IMR-90 (cell line): ENCODE measurements at regions not wholly inside any gene's neighbourhood (a gene's known extent, or its start where the extent isn't known, plus 50 kb on each side); places are given as distances from the start of the nearest gene placed in this dataset.

Source experiments
- ATAC-seq: fragments of 200-7000 bp; cut with Tn5 transposase; 2 replicates; pipeline ENCODE4 v1.9.1; 2020; ENCODE audit warnings: low read depth, mild to moderate bottlenecking, moderate library complexity
- BruUV-seq: library from RNA; stranded (reverse); fragments of 400-500 nt; replicated peaks from 2 replicates; lab custom pipeline; 2021; lab: Mats Ljungman, UMichigan
- CTCF ChIA-PET: fragments of 300-600 bp; formaldehyde crosslinking; extraction: SDS; loops from one replicate; lab custom pipeline; 2021; ENCODE audit warnings: antibody characterized with exemption; lab: Yijun Ruan, JAX
- POLR2A ChIA-PET: fragments of 300-600 bp; sonication (Branson Sonifier 250); formaldehyde crosslinking; loops from one replicate; lab custom pipeline; 2022; ENCODE audit warnings: antibody characterized with exemption; ENCODE audit not compliant: unreplicated experiment; lab: Charles Lee
- DNase-seq: peaks from one replicate; pipeline ENCODE4 v3.0.0; 2013
- H2AFZ ChIP-seq: replicated peaks from 2 replicates; pipeline ENCODE3; 2013; ENCODE audit warnings: low read length, mild to moderate bottlenecking; ENCODE audit not compliant: poor library complexity
- H2AK5ac ChIP-seq: 2 replicates; pipeline ENCODE4 v1.6.1; 2013; ENCODE audit warnings: low read depth, low read length, inconsistent platforms
- H2AK9ac ChIP-seq: replicated peaks from 2 replicates; pipeline ENCODE3; 2013; ENCODE audit warnings: mild to moderate bottlenecking, low read depth, low read length, moderate library complexity; ENCODE audit not compliant: poor library complexity
- H2BK120ac ChIP-seq: 2 replicates; pipeline ENCODE4 v1.6.1; 2013; ENCODE audit warnings: low read depth, low read length, inconsistent platforms
- H2BK15ac ChIP-seq: 3 replicates; pipeline ENCODE4 v1.6.1; 2013; ENCODE audit warnings: low read depth, low read length, inconsistent platforms
- H2BK20ac ChIP-seq: 2 replicates; pipeline ENCODE4 v1.6.1; 2013; ENCODE audit warnings: low read depth, mild to moderate bottlenecking, inconsistent platforms, low read length, moderate library complexity
- H2BK5ac ChIP-seq: 2 replicates; pipeline ENCODE4 v1.6.1; 2013; ENCODE audit warnings: mild to moderate bottlenecking, low read depth, low read length, inconsistent platforms; ENCODE audit not compliant: poor library complexity, severe bottlenecking
- H3K14ac ChIP-seq: replicated peaks from 2 replicates; pipeline ENCODE4 v1.6.1; 2013; ENCODE audit warnings: low read depth, low read length, inconsistent platforms
- H3K18ac ChIP-seq: 2 replicates; pipeline ENCODE4 v1.6.1; 2013; ENCODE audit warnings: low read depth, low read length, control low read depth
- H3K23ac ChIP-seq: 2 replicates; pipeline ENCODE4 v1.6.1; 2013; ENCODE audit warnings: low read depth, low read length, inconsistent platforms
- H3K27ac ChIP-seq: 2 replicates; pipeline ENCODE4 v1.5.1; 2013; ENCODE audit warnings: mild to moderate bottlenecking, control low read depth, low read length; ENCODE audit not compliant: insufficient read depth
- H3K27me3 ChIP-seq: 2 replicates; pipeline ENCODE4 v1.6.1; 2013; ENCODE audit warnings: low read length; ENCODE audit not compliant: control insufficient read depth, insufficient read depth
- H3K36me3 ChIP-seq: 2 replicates; pipeline ENCODE4 v1.6.1; 2013; ENCODE audit warnings: low read length, mixed read lengths; ENCODE audit not compliant: control insufficient read depth, insufficient read depth
- H3K4ac ChIP-seq: 2 replicates; pipeline ENCODE4 v1.6.1; 2013; ENCODE audit warnings: low read depth, low read length, inconsistent platforms
- H3K4me1 ChIP-seq: 2 replicates; pipeline ENCODE4 v1.6.1; 2013; ENCODE audit warnings: low read length, mixed read lengths; ENCODE audit not compliant: control insufficient read depth, insufficient read depth
- H3K4me2 ChIP-seq: 2 replicates; pipeline ENCODE4 v1.6.1; 2013; ENCODE audit warnings: low read depth, mild to moderate bottlenecking, control low read depth, low read length, moderate library complexity
- H3K4me3 ChIP-seq: 2 replicates; pipeline ENCODE4 v1.5.1; 2013; ENCODE audit warnings: low read depth, mild to moderate bottlenecking, control low read depth, low read length, moderate library complexity; ENCODE audit not compliant: insufficient read depth
- H3K56ac ChIP-seq: 2 replicates; pipeline ENCODE4 v1.6.1; 2013; ENCODE audit warnings: low read length, inconsistent platforms; ENCODE audit not compliant: insufficient read depth; ENCODE audit errors: extremely low read depth
- H3K79me1 ChIP-seq, 2 experiments: 2 replicates each; pipeline ENCODE4 v1.6.1; 2013; ENCODE audit warnings: low read length in 2 of 2, inconsistent platforms in 1 of 2, low read depth in 1 of 2
- H3K9ac ChIP-seq: 2 replicates; pipeline ENCODE4 v1.6.1; 2013; ENCODE audit warnings: low read depth, low read length, control low read depth
- H3K9me1 ChIP-seq: 2 replicates; pipeline ENCODE4 v1.6.1; 2013; ENCODE audit warnings: low read length, inconsistent platforms; ENCODE audit not compliant: insufficient read depth
- H3K9me3 ChIP-seq: 2 replicates; pipeline ENCODE4 v1.6.1; 2013; ENCODE audit warnings: low read length; ENCODE audit not compliant: control insufficient read depth, insufficient read depth
- H4K20me1 ChIP-seq: 2 replicates; pipeline ENCODE4 v1.6.1; 2013; ENCODE audit warnings: low read length, inconsistent platforms; ENCODE audit not compliant: insufficient read depth
- H4K5ac ChIP-seq: 2 replicates; pipeline ENCODE4 v1.6.1; 2013; ENCODE audit warnings: mild to moderate bottlenecking, low read depth, low read length, control low read depth
- H4K8ac ChIP-seq, 2 experiments: 2 replicates each; pipeline ENCODE4 v1.6.1; 2013; ENCODE audit warnings: low read depth in 2 of 2, low read length in 2 of 2, control low read depth in 1 of 2, inconsistent platforms in 1 of 2
- H4K91ac ChIP-seq: 2 replicates; pipeline ENCODE4 v1.6.1; 2013; ENCODE audit warnings: low read depth, low read length, inconsistent platforms; ENCODE audit not compliant: insufficient read depth
- BHLHE40 ChIP-seq: fragments of 150-350 bp; IDR thresholded peaks from 2 replicates; pipeline ENCODE4 v1.6.1; 2016; ENCODE audit warnings: mild to moderate bottlenecking, low read depth, low read length
- FOS ChIP-seq: fragments of 150-350 bp; IDR thresholded peaks from 2 replicates; pipeline ENCODE4 v1.6.1; 2016; ENCODE audit warnings: low read depth, low read length
- MAFK ChIP-seq: IDR thresholded peaks from 2 replicates; pipeline ENCODE4 v1.6.1; 2012; ENCODE audit warnings: low read depth, low read length, improper control_type of control experiment
- MAZ ChIP-seq: IDR thresholded peaks from 2 replicates; pipeline ENCODE4 v1.6.1; 2012; ENCODE audit warnings: low read depth, mild to moderate bottlenecking, low read length, improper control_type of control experiment, moderate library complexity, borderline replicate concordance
- NFE2L2 ChIP-seq: fragments of 150-350 bp; IDR thresholded peaks from 2 replicates; pipeline ENCODE4 v1.6.1; 2016; ENCODE audit warnings: low read depth, mild to moderate bottlenecking, low read length
- POLR2A ChIP-seq: IDR thresholded peaks from 2 replicates; pipeline ENCODE4 v1.6.1; 2012; ENCODE audit warnings: mild to moderate bottlenecking, low read depth, low read length
- WGBS, 2 experiments: methylation state at CpG; one replicate each; pipeline versions ENCODE4 v1.1.5 to v1.1.7; 2013; ENCODE audit warnings: missing lambda C conversion rate in 2 of 2; ENCODE audit not compliant: insufficient read length in 1 of 2; ENCODE audit errors: extremely low coverage in 2 of 2; 5-methylcytosine and 5-hydroxymethylcytosine counted together
- dilution Hi-C: fragments of 300-500 bp; cut with HindIII; formaldehyde crosslinking; loops from one replicate; pipeline ENCODE4 v1.14.3; 2018; ENCODE audit warnings: low sequenced_read_pairs; ENCODE audit not compliant: unreplicated experiment
- in situ Hi-C: fragments of 300-500 bp; cut with MboI; formaldehyde crosslinking; loops from 3 replicates; pipeline ENCODE4 v1.14.3; 2019; ENCODE audit warnings: low sequenced_read_pairs, inconsistent platforms, mixed read lengths
- intact Hi-C: fragments of 100-400 bp; cut with micrococcal nuclease; formaldehyde crosslinking; loops from 2 replicates; pipeline ENCODE4 v1.10.0; 2022

GRCh38 chr10:31157123-31158010 lies 125.7 kb upstream of the ZNF438 start:
- H3K14ac ChIP-seq, result peak overlapping the region; percentile 85
- H3K4me1 ChIP-seq, result peaks cover 7% of the 10 kb centered on the region
- H4K5ac ChIP-seq, result peak overlapping the region; percentile 60
- H2BK120ac ChIP-seq, result peak overlapping the region; percentile 96
- peaks cover 6% of the 10 kb centered on the region; the same call in 1 of the 2 replicates for H3K9me1 ChIP-seq
- peak overlapping the region; percentile 2 for H3K9ac ChIP-seq
- peak overlapping the region; percentile 87 for H2BK5ac ChIP-seq
- peak overlapping the region; percentile 87 for H3K4ac ChIP-seq
- peak overlapping the region; percentile 18 to 84 for H4K8ac ChIP-seq
- peak overlapping the region; percentile 68 for H3K23ac ChIP-seq
- no peak for TF ChIP-seq BHLHE40
- peak; percentile 54; the same call in 1 of the 2 replicates for TF ChIP-seq NFE2L2
- TF ChIP-seq FOS, result 0 out of 2 replicates have a peak, but pooled peaks have one; percentile 19
- no peak for TF ChIP-seq POLR2A
- TF ChIP-seq MAZ, result peak; percentile 36; the same call in 1 of the 2 replicates
- TF ChIP-seq MAFK, result peak; percentile 0; the same call in 1 of the 2 replicates
- H3K56ac ChIP-seq, result peak overlapping the region; percentile 67
- intact Hi-C loops (no loop called here), dilution Hi-C loops (no loop called here), in situ Hi-C loops (no loop called here)
- H3K4me2 ChIP-seq, result peak overlapping the region; percentile 12
- DNase-seq, result peak; percentile 85
- H3K79me1 ChIP-seq, result no peaks in the 10 kb centered on the region; a peak in 1 of 4 replicates
- H2AFZ ChIP-seq, result peak overlapping the region; percentile 91
- ChIA-PET CTCF (no interaction called here), POLR2A (interaction anchor here (0.6 to 0.9 kb wide), 2 partner anchors 104 to 303 kb away, joined by 3 read pairs; no protein-coding TSS in a partner anchor)
- no peaks in the 10 kb centered on the region for H3K9me3 ChIP-seq
- H2AK5ac ChIP-seq, result peak overlapping the region; percentile 92; the same call in 1 of the 2 replicates
- H2AK9ac ChIP-seq, result peak overlapping the region; percentile 63
- H3K27me3 ChIP-seq, result no peaks in the 10 kb centered on the region
- BruUV-seq, result no TSS peak
- H3K27ac ChIP-seq, result peak overlapping the region; percentile 87
- WGBS, 2 experiments, result 1% methylated on average over 14 of the region's 19 CpGs; no CpG with 5 or more reads in 1 of the 2 experiments
- H3K36me3 ChIP-seq, result no peaks in the 10 kb centered on the region
- H4K20me1 ChIP-seq, result no peaks in the 10 kb centered on the region
- peak overlapping the region; percentile 95 for H4K91ac ChIP-seq
- H3K18ac ChIP-seq, result peak overlapping the region; percentile 53
- peak overlapping the region; percentile 16 for H2BK15ac ChIP-seq
- ATAC-seq, result peak; percentile 88
- no peak overlapping the region for H3K4me3 ChIP-seq
- H2BK20ac ChIP-seq, result peak overlapping the region; percentile 87
